GM06990 (cell line): ENCODE measurements at regions not wholly inside any gene's neighbourhood (a gene's known extent, or its start where the extent isn't known, plus 50 kb on each side); places are given as distances from the start of the nearest gene placed in this dataset.
"Not testable (repeated sequence)": the region's sequence is repeated elsewhere in the genome, so short reads cannot be mapped to it uniquely, and the experiment has no call there.

ENCODE experiments used
- DNase-seq: peaks from one replicate; pipeline ENCODE4 v3.0.0-alpha.2; 2011; ENCODE audit not compliant: insufficient read length; ENCODE audit errors: extremely low read depth
- H3K27me3 ChIP-seq: replicated peaks from 2 replicates; pipeline ENCODE4 v1.6.0; 2011; ENCODE audit warnings: low read length; ENCODE audit not compliant: control insufficient read depth, insufficient read depth
- H3K36me3 ChIP-seq: 2 replicates; pipeline ENCODE4 v1.5.1; 2011; ENCODE audit warnings: low read length; ENCODE audit not compliant: control insufficient read depth, insufficient read depth
- H3K4me3 ChIP-seq: replicated peaks from 2 replicates; pipeline ENCODE4 v1.5.1; 2011; ENCODE audit warnings: low read depth, mild to moderate bottlenecking, control low read depth, low read length
- TF ChIP-seq, protein P1 (sequence below): IDR thresholded peaks from 2 replicates; pipeline ENCODE4 v1.5.1; 2011; ENCODE audit warnings: low read length, control low read depth, mild to moderate bottlenecking, inconsistent platforms; ENCODE audit not compliant: insufficient read depth, poor library complexity, severe bottlenecking

DNA sequence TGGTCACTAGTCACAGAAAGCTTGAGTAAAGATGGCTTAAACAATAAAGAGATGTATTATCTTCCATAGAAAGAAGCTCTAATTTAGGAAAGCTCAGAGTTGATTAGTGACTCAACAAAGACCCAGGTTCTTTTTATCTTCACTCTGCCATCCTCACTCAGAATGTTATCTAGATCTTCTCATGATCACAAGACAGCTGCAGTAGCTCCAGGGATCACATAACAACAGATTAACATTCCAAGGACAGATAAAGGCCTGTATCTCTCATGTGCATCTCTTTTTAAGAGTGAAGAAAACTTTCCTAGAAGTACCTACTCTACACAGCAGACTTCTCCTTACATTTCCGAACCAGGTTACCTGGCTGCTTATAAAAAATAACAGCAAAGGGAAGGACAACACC is 368.7 kb upstream of the PROX1 start:
- no peak for DNase-seq
- no peaks in the 10 kb centered on the region; the same call in none of the 2 replicates for H3K27me3 ChIP-seq
- no peaks in the 10 kb centered on the region for H3K36me3 ChIP-seq
- TF ChIP-seq, protein P1, sequence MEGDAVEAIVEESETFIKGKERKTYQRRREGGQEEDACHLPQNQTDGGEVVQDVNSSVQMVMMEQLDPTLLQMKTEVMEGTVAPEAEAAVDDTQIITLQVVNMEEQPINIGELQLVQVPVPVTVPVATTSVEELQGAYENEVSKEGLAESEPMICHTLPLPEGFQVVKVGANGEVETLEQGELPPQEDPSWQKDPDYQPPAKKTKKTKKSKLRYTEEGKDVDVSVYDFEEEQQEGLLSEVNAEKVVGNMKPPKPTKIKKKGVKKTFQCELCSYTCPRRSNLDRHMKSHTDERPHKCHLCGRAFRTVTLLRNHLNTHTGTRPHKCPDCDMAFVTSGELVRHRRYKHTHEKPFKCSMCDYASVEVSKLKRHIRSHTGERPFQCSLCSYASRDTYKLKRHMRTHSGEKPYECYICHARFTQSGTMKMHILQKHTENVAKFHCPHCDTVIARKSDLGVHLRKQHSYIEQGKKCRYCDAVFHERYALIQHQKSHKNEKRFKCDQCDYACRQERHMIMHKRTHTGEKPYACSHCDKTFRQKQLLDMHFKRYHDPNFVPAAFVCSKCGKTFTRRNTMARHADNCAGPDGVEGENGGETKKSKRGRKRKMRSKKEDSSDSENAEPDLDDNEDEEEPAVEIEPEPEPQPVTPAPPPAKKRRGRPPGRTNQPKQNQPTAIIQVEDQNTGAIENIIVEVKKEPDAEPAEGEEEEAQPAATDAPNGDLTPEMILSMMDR: no peak
- H3K4me3 ChIP-seq: no peak overlapping the region

DNA sequence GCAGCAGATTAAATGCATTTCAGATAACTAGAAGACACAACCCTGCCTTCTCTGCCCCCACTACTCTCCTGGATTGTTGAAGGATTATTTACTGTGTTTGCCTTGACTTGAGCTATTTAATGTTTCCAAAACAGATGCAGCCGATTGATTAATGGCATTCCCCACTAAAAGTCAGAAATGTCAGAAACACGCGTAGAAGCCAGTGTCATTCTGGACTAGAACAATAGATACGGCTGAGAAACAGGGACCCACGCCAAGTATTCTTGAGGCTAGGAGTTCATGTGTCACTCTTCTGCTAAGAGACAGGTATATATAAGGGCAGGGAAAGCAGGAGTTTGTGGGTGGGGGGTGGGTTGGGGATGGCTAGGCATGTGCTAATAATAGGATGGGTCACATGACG is 366.7 kb upstream of the PROX1 start:
- H3K4me3 ChIP-seq: no peak overlapping the region
- no peaks in the 10 kb centered on the region for H3K36me3 ChIP-seq
- DNase-seq: no peak
- H3K27me3 ChIP-seq: no peaks in the 10 kb centered on the region; the same call in 1 of the 2 replicates
- TF ChIP-seq, protein P1: no peak

DNA sequence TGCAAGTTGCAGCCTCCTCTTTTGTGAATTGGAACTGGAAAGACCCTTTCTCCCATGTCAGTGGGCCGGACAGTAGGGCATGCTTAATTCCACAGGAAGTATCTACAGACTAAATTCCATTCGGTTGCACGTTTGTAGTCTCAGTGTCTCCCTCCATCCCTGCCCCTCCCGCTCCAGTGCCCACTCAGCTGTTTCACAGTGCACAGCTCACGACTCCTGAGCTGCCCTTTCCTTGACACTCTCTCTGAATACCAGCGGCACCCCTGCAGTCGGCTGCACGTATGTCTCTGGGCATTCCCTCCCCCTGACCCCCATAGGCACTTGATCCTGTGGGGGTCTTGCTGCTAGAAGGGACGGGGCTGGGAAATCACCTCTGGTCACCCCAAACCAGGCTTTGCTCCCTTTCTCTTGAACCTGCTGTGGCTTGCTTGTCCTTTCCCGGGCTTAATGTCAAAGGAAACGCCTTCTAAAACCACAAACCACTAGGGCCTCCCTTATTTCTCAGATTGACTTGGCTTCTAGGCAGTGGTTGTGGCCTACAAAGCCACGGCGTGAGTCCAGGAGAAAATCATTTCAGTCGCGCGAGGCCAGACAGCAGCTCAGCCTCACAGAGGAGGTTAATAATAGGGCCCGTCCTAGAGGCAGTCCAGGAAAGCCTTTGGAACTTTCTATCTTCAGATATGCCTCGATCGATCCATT is 365.3 kb upstream of the PROX1 start:
- Histone ChIP-seq H3K4me3 (no peak overlapping the region), H3K27me3 (no peaks in the 10 kb centered on the region; the same call in 1 of the 2 replicates), H3K36me3 (no peaks in the 10 kb centered on the region)
- no peak for DNase-seq
- TF ChIP-seq, protein P1: no peak

DNA sequence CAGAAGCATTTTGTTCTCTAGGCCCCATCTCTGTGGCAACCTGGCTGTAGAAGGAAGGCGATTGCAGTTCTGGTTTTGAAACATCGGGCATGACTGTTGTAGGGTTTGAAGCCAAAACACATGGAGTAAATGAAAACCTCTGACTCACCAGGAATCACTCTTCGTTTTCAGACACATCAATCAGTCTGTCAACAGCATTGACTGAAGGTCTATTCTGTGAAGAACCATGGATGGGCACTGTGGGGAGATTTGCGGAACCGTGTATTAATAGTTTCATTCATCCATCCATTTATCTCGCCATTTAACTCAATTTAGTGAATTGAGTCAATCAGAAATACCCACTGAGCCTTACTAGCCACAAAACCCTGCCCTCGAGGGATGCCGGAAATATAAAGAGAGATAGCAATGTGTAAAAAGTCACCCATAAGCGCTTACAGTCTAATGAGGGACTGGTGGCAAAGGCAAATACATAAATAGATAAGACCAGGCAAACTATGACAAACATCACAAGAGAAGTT is 364.6 kb upstream of the PROX1 start:
- Histone ChIP-seq H3K36me3 (no peaks in the 10 kb centered on the region), H3K4me3 (no peak overlapping the region), H3K27me3 (no peaks in the 10 kb centered on the region; the same call in 1 of the 2 replicates)
- TF ChIP-seq, protein P1: no peak
- no peak for DNase-seq

DNA sequence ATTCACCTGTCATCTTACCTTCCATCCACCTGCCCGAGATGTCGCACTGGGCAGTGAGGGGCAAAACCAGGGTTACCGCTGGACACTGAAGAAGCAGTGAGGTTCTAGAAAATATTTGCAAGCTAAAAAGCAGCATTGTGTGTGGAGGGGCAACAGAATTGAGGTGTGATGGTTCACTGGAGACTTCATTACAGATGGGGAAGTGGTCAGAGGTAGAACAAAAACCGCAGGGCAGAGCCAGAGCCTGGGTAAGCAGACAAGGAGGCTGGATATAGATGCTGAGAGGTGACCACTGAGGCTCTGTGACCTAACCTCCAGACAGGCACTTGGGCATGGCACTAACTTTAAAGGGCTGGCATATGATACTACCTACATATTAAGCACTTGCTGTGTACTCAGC is 363.9 kb upstream of the PROX1 start:
- no peak for DNase-seq
- no peaks in the 10 kb centered on the region; the same call in 1 of the 2 replicates for H3K27me3 ChIP-seq
- no peaks in the 10 kb centered on the region for H3K36me3 ChIP-seq
- H3K4me3 ChIP-seq: no peak overlapping the region
- TF ChIP-seq, protein P1: no peak

DNA sequence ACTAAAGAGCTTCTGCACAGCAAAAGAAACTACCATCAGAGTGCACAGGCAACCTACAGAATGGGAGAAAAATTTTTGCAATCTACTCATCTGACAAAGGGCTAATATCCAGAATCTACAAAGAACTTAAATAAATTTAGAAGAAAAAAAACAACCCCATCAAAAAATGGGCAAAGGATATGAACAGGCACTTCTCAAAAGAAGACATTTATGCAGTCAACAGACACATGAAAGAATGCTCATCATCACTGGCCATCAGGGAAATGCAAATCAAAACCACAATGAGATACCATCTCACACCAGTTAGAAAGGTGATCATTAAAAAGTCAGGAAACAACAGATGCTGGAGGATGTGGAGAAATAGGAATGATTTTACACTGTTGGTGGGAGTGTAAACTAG is 351.0 kb upstream of the PROX1 start:
- not testable (repeated sequence) for H3K36me3 ChIP-seq, H3K27me3 ChIP-seq, DNase-seq, H3K4me3 ChIP-seq
